ENCODE measurements at regions not wholly inside any gene's neighbourhood (a gene's known extent, or its start where the extent isn't known, plus 50 kb on each side); places are given as distances from the start of the nearest gene placed in this dataset.

- ATAC-seq: no peak
- no peak for FAIRE-seq
- ChIA-PET POLR2A (no interaction called here), SMC1A (ENCODE audit: uncharacterized antibody, unreplicated experiment) (interaction anchor here (1.0 kb wide), 1 partner anchor 49 kb away, joined by 3 read pairs; no protein-coding TSS in a partner anchor), RAD21 (ENCODE audit: unreplicated experiment) (no interaction called here), CTCF (interaction anchor here (1.0 to 1.3 kb wide), 2 partner anchors 247 to 268 kb away, joined by 3 read pairs; no protein-coding TSS in a partner anchor)
- H3K36me3 ChIP-seq (ENCODE audit: control insufficient read depth in 2 of 2, insufficient read depth in 2 of 2, low read length in 1 of 2): no peaks in the 10 kb centered on the region
- no peaks in the 10 kb centered on the region for H3K9me3 ChIP-seq (replicated peaks; ENCODE audit: control insufficient read depth, insufficient read depth, low read length)
- TF ChIP-seq ZNF217 (IDR thresholded peaks at IDR 0.05) (no peak), TCF12 (IDR thresholded peaks at IDR 0.05; ENCODE audit: low read depth, low read length) (no peak), IKZF1 (conservative IDR thresholded peaks at IDR 0.05) (no peak), PAX5 (IDR thresholded peaks at IDR 0.05; ENCODE audit: borderline replicate concordance, low read depth, low read length) (no peak), FOS (IDR thresholded peaks at IDR 0.05; ENCODE audit: borderline replicate concordance, extremely low read depth, insufficient read length) (no peak), SMAD5 (IDR thresholded peaks at IDR 0.05; ENCODE audit: low read depth) (no peak), MTA3 (IDR thresholded peaks at IDR 0.05; ENCODE audit: borderline replicate concordance, low read length) (no peak), MLLT1 (IDR thresholded peaks at IDR 0.05) (no peak), ATF7 (IDR thresholded peaks at IDR 0.05; ENCODE audit: low read depth) (no peak), BHLHE40 (IDR thresholded peaks at IDR 0.05; ENCODE audit: borderline replicate concordance in 1 of 2, low read depth in 2 of 2, low read length in 1 of 2) (no peak), POU2F2 (IDR thresholded peaks at IDR 0.05; ENCODE audit: borderline replicate concordance, low read depth, low read length) (no peak), TCF3 (IDR thresholded peaks at IDR 0.05; ENCODE audit: borderline replicate concordance, insufficient read depth, low read depth, low read length) (no peak), FOXM1 (IDR thresholded peaks at IDR 0.05; ENCODE audit: low read depth, low read length) (no peak), CHD1 (IDR thresholded peaks at IDR 0.05; ENCODE audit: low read depth, low read length) (no peak), BRCA1 (IDR thresholded peaks at IDR 0.05; ENCODE audit: low read depth, low read length) (no peak), NFXL1 (IDR thresholded peaks at IDR 0.05; ENCODE audit: borderline replicate concordance) (no peak)
- H3K79me2 ChIP-seq (ENCODE audit: control insufficient read depth, insufficient read depth, low read length): no peaks in the 10 kb centered on the region
- H3K9ac ChIP-seq (ENCODE audit: control insufficient read depth, insufficient read depth, low read length): no peak overlapping the region
- DNase-seq (ENCODE audit: low read depth, low spot score): no peak
- in situ Hi-C loops (cut with MboI) (no loop called here), intact Hi-C loops (cut with micrococcal nuclease; ENCODE audit: unreplicated experiment) (no loop called here)
- no TSS peak for BruUV-seq (replicated peaks)
- 0 out of 2 replicates have a peak, but pooled peaks cover 6% of the 10 kb centered on the region for H3K4me1 ChIP-seq (ENCODE audit: control insufficient read depth, insufficient read depth, low read length)
- 56% methylated on average over 8 of the region's 8 CpGs for WGBS (ENCODE audit: insufficient coverage, insufficient replicate concordance, low lambda C conversion rate, missing lambda C conversion rate)
- H3K4me3 ChIP-seq: no peak overlapping the region
- no peak overlapping the region for H3K4me2 ChIP-seq (ENCODE audit: control insufficient read depth, insufficient read depth)
- H4K20me1 ChIP-seq (ENCODE audit: control insufficient read depth, insufficient read depth): no peaks in the 10 kb centered on the region
- no peaks in the 10 kb centered on the region for H3K27me3 ChIP-seq (replicated peaks in 1 of 2; ENCODE audit: control insufficient read depth in 2 of 2, insufficient read depth in 2 of 2, low read length in 1 of 2)
- no peak overlapping the region for H3K27ac ChIP-seq (ENCODE audit: control insufficient read depth, insufficient read depth)
- H2AFZ ChIP-seq (ENCODE audit: control insufficient read depth, low read depth, low read length): no peak overlapping the region
Observed at GRCh38 chr15:70219256-70219895, 121.7 kb upstream of the TLE3 start.
